ENCODE measurements at regions not wholly inside any gene's neighbourhood (a gene's known extent, or its start where the extent isn't known, plus 50 kb on each side); places are given as distances from the start of the nearest gene placed in this dataset.

DNA sequence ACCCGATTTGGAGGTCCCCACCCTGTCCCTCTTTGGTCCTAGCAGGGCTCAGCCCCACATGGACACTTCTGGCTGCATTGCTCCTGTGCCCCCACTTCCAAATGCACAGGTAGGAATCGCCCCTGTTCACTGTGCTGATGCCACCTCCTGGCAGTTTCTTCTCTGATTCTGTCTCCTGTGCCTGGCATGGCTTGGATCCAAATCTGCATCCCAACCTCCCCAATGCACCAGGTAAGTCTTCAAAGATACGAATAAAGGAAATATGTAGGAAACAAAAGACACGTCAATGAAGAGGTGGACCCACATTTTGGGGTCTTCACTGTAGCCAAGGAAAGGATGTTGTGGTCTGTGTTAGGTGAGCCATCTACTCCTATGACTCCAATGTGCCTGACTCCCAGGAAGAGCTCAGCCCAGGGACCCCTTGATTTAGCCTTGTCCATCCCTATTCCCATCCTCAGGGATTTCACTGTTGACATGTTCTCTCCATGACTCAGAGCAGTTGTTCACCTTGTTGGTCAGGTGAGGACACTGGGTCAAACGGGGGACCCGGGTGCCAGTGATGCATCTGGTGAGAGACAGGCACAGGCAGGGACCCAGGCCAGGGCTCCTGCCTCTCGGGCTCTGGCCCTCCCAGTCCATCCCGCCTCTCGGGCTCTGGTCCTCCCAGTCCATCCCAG is 341.8 kb downstream of the CXCL12 start:
- H3K27ac ChIP-seq, result no peak overlapping the region
- FAIRE-seq, result no peak

GRCh38 chr10:44042075-44042770 is 342.7 kb downstream of the CXCL12 start:
- POLR2A ChIA-PET, result no interaction called here
- no peaks in the 10 kb centered on the region for H3K9me3 ChIP-seq
- no peaks in the 10 kb centered on the region for H3K4me1 ChIP-seq
- ATAC-seq (no peak), FAIRE-seq (no peak), DNase-seq (ENCODE audit: low read depth in 1 of 2, low spot score in 1 of 2) (no peak)
- WGBS (ENCODE audit: missing lambda C conversion rate), result 44% methylated on average over 2 of the region's 2 CpGs
- H3K4me2 ChIP-seq, result no peak overlapping the region
- no peak overlapping the region for H3K4me3 ChIP-seq
- no peak overlapping the region for H3K27ac ChIP-seq
- TF ChIP-seq CBX2 (IDR thresholded peaks at IDR 0.05; ENCODE audit: borderline replicate concordance, low read depth) (no peak), HDAC2 (IDR thresholded peaks at IDR 0.05) (no peak), ZSCAN20 (CRISPR knock-in tag; IDR thresholded peaks at IDR 0.05) (no peak), BCL3 (IDR thresholded peaks at IDR 0.05) (no peak), ZFP36 (IDR thresholded peaks at IDR 0.05; ENCODE audit: borderline replicate concordance, partially characterized antibody) (no peak), HOXA7 (CRISPR knock-in tag; IDR thresholded peaks at IDR 0.05) (no peak), HMGXB4 (CRISPR knock-in tag; IDR thresholded peaks at IDR 0.05; ENCODE audit: borderline replicate concordance) (no peak), FOSB (CRISPR knock-in tag; IDR thresholded peaks at IDR 0.05) (no peak), MYC (IDR thresholded peaks at IDR 0.05; ENCODE audit: borderline replicate concordance, low read length) (no peak), BHLHE40 (IDR thresholded peaks at IDR 0.05; ENCODE audit: low read depth, low read length) (no peak), SMC3 (IDR thresholded peaks at IDR 0.05) (no peak), NR3C1 (IDR thresholded peaks at IDR 0.05) (no peak), FOXS1 (CRISPR knock-in tag; IDR thresholded peaks at IDR 0.05) (no peak), POLR2A (IDR thresholded peaks at IDR 0.05; ENCODE audit: low read length) (no peak)
- CTCF ChIA-PET, result no interaction called here

More for the DNA sequence above, 341.8 kb downstream of the CXCL12 start:
- ATAC-seq (no peak), DNase-seq (ENCODE audit: low read depth in 1 of 2, low spot score in 1 of 2) (no peak)
- no peaks in the 10 kb centered on the region for H3K9me3 ChIP-seq
- no peak overlapping the region for H3K4me3 ChIP-seq
- H3K4me2 ChIP-seq, result no peak overlapping the region
- POLR2A ChIA-PET, result no interaction called here
- CTCF ChIA-PET, result no interaction called here
- 1% methylated on average over 9 of the region's 9 CpGs for WGBS (ENCODE audit: missing lambda C conversion rate)
- no peaks in the 10 kb centered on the region for H3K4me1 ChIP-seq
- no peak for TF ChIP-seq HOXA7 (CRISPR knock-in tag; IDR thresholded peaks at IDR 0.05)
- no peak for TF ChIP-seq ZC3H11A (IDR thresholded peaks at IDR 0.05)
- no peak for TF ChIP-seq ESRRA (IDR thresholded peaks at IDR 0.05; ENCODE audit: borderline replicate concordance, low read length)

DNA sequence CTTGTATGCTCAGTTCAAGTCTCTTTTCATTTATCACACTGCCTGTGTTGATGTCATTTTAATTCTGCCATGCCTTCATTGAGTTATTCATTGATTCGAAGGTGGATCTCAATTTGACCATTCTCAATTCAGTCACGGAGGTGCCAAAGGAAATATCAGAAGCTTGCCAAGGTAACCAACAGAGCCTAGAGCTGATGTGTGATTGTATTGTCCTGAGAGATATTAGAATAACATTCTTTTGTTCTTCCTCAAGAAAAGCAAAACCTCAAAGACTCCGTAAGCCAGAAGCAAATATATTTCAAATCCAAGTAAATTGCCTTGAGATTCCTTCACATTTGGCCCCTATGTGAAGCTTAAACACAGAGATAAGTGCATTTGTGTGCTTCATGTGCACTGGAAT is 345.3 kb downstream of the CXCL12 start:
- TF ChIP-seq, protein P1, sequence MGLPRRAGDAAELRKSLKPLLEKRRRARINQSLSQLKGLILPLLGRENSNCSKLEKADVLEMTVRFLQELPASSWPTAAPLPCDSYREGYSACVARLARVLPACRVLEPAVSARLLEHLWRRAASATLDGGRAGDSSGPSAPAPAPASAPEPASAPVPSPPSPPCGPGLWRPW (IDR thresholded peaks at IDR 0.05), result no peak
- TF ChIP-seq NFE2L2 (conservative IDR thresholded peaks at IDR 0.05; ENCODE audit: low read length), result no peak
- TF ChIP-seq ZNF302 (CRISPR knock-in tag; IDR thresholded peaks at IDR 0.05), result no peak
- no peak for TF ChIP-seq FOXS1 (CRISPR knock-in tag; IDR thresholded peaks at IDR 0.05)
- TF ChIP-seq HOXA7 (CRISPR knock-in tag; IDR thresholded peaks at IDR 0.05), result no peak
- no peak for TF ChIP-seq PHF8 (IDR thresholded peaks at IDR 0.05; ENCODE audit: borderline replicate concordance, low read depth)
- no peak for TF ChIP-seq CBX2 (IDR thresholded peaks at IDR 0.05; ENCODE audit: borderline replicate concordance, low read depth)
- TF ChIP-seq FOSB (CRISPR knock-in tag; IDR thresholded peaks at IDR 0.05), result no peak
- no peak for TF ChIP-seq CEBPB (IDR thresholded peaks at IDR 0.05)
- Histone ChIP-seq H3K9me3 (no peaks in the 10 kb centered on the region), H3K4me2 (no peak overlapping the region), H3K27ac (no peak overlapping the region), H3K4me1 (no peaks in the 10 kb centered on the region), H3K4me3 (no peak overlapping the region)
- CTCF ChIA-PET, result no interaction called here
- DNase-seq (ENCODE audit: low read depth in 1 of 2, low spot score in 1 of 2), result no peak
- FAIRE-seq, result no peak
- WGBS (ENCODE audit: missing lambda C conversion rate), result 17% methylated on average over 3 of the region's 3 CpGs
- POLR2A ChIA-PET, result no interaction called here
- ATAC-seq, result no peak
